ENCODE measurements at regions not wholly inside any gene's neighbourhood (a gene's known extent, or its start where the extent isn't known, plus 50 kb on each side); places are given as distances from the start of the nearest gene placed in this dataset.

- no peak overlapping the region for H3T11ph ChIP-seq (ENCODE audit: low read length)
- no peak overlapping the region for H3K4me2 ChIP-seq (ENCODE audit: insufficient read depth, insufficient read length, low read length)
- no peak overlapping the region for H3K27ac ChIP-seq (ENCODE audit: insufficient read length, low read depth, low read length)
- no peak overlapping the region for H2BK15ac ChIP-seq (ENCODE audit: low read depth, low read length)
- no peak overlapping the region for H2BK12ac ChIP-seq (ENCODE audit: insufficient read length, low read depth, low read length)
- no peak for DNase-seq
- no peak overlapping the region for H2AFZ ChIP-seq (ENCODE audit: low read length)
- no peaks in the 10 kb centered on the region for H3K23me2 ChIP-seq (ENCODE audit: insufficient read length, low read depth, low read length, poor library complexity, severe bottlenecking)
- no peak overlapping the region for H4K5ac ChIP-seq (ENCODE audit: insufficient read length, low read depth, low read length)
- H3K56ac ChIP-seq (ENCODE audit: insufficient read length, low read depth, low read length), result no peak overlapping the region
- H2BK5ac ChIP-seq (ENCODE audit: insufficient read length, low read length), result no peak overlapping the region
- H3K79me2 ChIP-seq (ENCODE audit: insufficient read depth, low read length), result no peaks in the 10 kb centered on the region
- Mint-ChIP-seq H3K9me3 (peaks cover 8 to 33% of the 10 kb centered on the region in 2 experiments), H3K27ac (no peak overlapping the region), H3K4me1 (peaks cover 16% of the 10 kb centered on the region in 2 experiments), H3K36me3 (ENCODE audit: insufficient read depth in 1 of 3, low read depth in 3 of 3) (peaks cover 0 to 18% (median 8%) of the 10 kb centered on the region in 3 experiments; a peak in 5 of 7 replicates), H3K27me3 (ENCODE audit: low read depth) (no peaks in the 10 kb centered on the region), H3K4me3 (no peak overlapping the region)
- H3K14ac ChIP-seq (ENCODE audit: insufficient read depth, low read length), result no peak overlapping the region
- no peak overlapping the region for H3K9ac ChIP-seq (ENCODE audit: extremely low read depth, insufficient read length, low read length)
- no peak overlapping the region for H4K91ac ChIP-seq (ENCODE audit: insufficient read length, low read depth, low read length)
- H4K20me1 ChIP-seq (ENCODE audit: control insufficient read depth, insufficient read depth, insufficient read length), result no peaks in the 10 kb centered on the region
- H3K9me3 ChIP-seq (ENCODE audit: control insufficient read depth, low read depth, low read length), result no peaks in the 10 kb centered on the region
- no peak overlapping the region for H3K23ac ChIP-seq (ENCODE audit: insufficient read length, low read depth, low read length)
- H2AK5ac ChIP-seq (ENCODE audit: insufficient read length, low read length), result no peak overlapping the region
- no peak overlapping the region for H4K8ac ChIP-seq (replicated peaks; ENCODE audit: insufficient read length, low read depth, low read length)
- no peak overlapping the region for H3K18ac ChIP-seq (ENCODE audit: insufficient read length, low read depth, low read length)
- H3K4ac ChIP-seq (ENCODE audit: low read depth, low read length), result no peak overlapping the region
- H3K4me1 ChIP-seq (ENCODE audit: insufficient read depth, low read length), result no peaks in the 10 kb centered on the region
- no peak for TF ChIP-seq CTCF (conservative IDR thresholded peaks at IDR 0.05)
- no peak overlapping the region for H2BK20ac ChIP-seq (ENCODE audit: low read depth, low read length, poor library complexity, severe bottlenecking)
- WGBS (ENCODE audit: extremely low coverage, insufficient read length, low lambda C conversion rate), result no CpG with 5 or more reads among the region's 1 CpG
- H2BK120ac ChIP-seq (ENCODE audit: low read depth, low read length, poor library complexity, severe bottlenecking), result no peak overlapping the region
- no peaks in the 10 kb centered on the region for H3K79me1 ChIP-seq (ENCODE audit: insufficient read depth, low read depth, low read length, poor library complexity, severe bottlenecking)
- no peaks in the 10 kb centered on the region for H3K27me3 ChIP-seq (ENCODE audit: insufficient read depth, low read length)
Observed at GRCh38 chr14:53564870-53565269, 391.8 kb downstream of the BMP4 start.
